DMS79 treated with DMSO at 0.1 percent for 48 hours (cell line): ENCODE measurements at regions not wholly inside any gene's neighbourhood (a gene's known extent, or its start where the extent isn't known, plus 50 kb on each side); places are given as distances from the start of the nearest gene placed in this dataset.
"Not testable (repeated sequence)": the region's sequence is repeated elsewhere in the genome, so short reads cannot be mapped to it uniquely, and the experiment has no call there.

Experiments used
- DNase-seq: peaks from one replicate; lab custom pipeline; 2025; lab: John Stamatoyannopoulos, UW

DNA sequence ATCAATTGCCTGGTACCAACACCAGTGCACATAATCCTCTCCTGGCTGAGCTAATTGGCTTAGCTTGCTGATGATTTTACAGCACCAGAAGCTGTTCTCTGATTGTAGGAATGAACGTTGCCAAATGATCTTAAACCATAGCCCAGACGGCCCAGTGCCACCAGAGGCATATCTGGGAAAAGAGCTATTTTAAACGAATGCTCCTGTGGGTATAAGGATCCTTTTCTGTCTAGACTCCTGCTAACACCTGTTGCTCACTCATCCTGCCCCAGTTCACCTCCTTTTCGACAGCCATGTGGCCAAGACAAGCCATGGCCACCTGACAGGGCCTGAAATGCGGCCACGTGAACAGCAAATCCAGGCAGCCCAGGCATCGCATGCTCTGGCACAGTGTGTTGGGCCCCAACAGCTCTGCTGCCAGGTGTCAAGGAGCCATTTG is 289.9 kb upstream of the SLC30A5 start:
- DNase-seq: no peak

DNA sequence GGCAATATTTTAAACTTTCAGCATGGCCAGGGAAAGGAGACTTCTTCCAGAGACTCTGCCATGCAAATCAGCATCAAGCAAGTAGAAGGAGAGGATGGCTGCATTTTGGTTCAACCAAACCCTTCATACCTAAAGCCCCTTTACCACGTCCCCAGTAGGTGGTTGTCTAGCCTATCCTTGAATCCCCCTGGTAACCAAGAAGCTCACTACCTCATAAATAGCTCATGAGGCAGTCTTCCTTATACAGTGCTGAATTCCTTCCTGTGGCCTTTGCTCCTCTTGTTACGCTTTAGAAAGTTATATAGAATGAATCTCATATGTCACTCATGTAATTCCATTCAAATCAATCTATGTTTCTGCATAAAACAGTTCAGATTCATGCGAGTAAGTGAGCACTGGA is 289.5 kb upstream of the SLC30A5 start:
- no peak for DNase-seq

- DNase-seq: no peak
These were observed 288.4 kb upstream of the SLC30A5 start for GRCh38 chr5:68805444-68805843.

GRCh38 chr5:68817632-68818031 is 276.2 kb upstream of the SLC30A5 start:
- DNase-seq: no peak

DNA sequence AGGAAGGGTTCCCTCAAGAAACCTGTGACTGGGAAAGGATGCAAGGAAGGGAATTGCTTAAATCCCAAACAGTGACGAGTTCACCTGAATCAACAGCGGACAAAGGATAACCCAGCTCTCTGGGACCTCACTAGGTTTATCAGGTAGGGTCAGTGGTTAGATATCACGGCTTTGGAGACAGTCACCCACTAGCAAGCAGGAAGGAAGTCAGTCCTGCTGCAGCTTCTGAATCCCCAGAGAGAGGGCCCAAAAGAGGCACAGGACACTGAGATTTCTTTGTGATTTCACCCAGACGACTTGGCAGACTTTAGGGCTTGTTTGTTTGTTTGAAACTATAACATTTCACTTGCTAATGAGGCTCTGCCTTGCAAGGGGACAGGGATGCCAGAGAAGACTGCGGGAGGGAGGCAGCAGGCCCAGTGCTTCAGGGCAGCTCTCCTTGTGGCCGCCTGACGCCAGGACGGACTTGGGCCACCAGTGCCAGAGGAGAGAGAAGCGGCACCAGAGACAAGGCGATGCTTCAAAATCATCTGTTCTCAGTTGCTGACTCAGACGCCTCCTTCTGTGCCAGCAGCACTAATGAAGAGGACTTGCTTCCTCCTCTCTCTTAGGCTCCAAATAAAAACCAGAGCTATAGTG is 275.6 kb upstream of the SLC30A5 start:
- DNase-seq: no peak

- DNase-seq: no peak
These were observed 274.9 kb upstream of the SLC30A5 start for GRCh38 chr5:68818870-68819269.

- DNase-seq: no peak
These were observed 272.8 kb upstream of the SLC30A5 start for GRCh38 chr5:68821056-68821455.

DNA sequence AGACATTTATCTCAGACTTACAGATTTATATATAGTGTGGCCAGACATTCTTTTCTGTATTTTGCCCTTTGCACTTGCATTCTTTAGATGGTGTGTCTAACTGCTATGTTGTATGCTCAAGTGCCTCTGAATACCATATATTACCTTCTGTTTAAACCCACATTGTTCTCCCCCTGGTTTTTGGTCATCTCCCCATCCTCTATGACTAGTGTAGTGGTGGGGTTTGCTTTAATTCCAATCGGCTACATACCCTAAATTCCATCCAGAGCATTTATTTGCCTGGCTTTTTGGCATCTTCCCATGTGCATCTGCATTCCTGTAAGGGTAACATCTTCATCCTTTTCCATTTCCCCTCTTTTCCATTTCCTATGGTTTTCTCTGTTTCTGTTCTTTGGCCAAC is 271.0 kb upstream of the SLC30A5 start:
- no peak for DNase-seq

DNA sequence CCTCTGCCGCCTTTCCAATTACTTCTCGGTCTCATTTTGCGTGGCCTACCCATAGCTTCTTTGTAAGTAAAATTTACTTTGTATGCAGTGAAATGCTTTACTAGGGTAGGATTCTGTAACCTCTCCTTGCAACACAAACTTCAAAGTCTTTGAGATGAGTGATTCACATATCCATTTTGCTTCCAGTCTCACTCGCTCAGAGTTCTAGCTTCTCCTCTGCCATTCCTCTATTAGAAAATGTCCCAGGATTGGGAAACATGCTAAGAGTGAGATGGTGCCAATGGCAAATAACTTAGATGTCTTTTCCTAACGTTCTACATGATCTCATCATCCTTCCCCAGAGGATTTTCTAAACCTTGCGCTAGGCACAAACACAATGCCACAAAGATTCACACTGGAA is 270.5 kb upstream of the SLC30A5 start:
- no peak for DNase-seq

GRCh38 chr5:68830377-68830898 is 263.4 kb upstream of the SLC30A5 start:
- DNase-seq: no peak

DNA sequence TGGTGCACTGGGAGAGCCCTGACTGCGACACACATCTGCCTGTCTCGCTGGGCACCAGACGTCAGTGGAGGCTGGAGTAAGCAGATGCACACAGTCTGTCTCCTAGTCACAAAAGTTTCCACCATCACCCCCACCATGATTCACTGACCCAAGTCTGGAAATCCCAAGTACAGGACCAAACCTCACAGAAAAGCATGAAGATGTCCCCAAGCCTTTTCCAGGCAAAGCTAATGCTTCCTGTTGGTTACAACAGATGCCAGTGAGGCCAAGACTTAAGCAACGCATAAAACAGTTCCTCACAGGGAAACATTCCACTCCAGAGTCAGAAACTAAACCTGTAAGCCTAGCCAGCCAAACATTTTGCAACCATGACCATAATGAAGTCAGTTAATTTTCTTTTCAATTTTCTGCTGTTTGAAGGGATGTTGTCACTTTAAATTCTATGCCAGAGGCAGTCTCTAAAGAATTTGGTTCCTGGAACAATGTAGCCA is 259.3 kb upstream of the SLC30A5 start:
- no peak for DNase-seq

DNA sequence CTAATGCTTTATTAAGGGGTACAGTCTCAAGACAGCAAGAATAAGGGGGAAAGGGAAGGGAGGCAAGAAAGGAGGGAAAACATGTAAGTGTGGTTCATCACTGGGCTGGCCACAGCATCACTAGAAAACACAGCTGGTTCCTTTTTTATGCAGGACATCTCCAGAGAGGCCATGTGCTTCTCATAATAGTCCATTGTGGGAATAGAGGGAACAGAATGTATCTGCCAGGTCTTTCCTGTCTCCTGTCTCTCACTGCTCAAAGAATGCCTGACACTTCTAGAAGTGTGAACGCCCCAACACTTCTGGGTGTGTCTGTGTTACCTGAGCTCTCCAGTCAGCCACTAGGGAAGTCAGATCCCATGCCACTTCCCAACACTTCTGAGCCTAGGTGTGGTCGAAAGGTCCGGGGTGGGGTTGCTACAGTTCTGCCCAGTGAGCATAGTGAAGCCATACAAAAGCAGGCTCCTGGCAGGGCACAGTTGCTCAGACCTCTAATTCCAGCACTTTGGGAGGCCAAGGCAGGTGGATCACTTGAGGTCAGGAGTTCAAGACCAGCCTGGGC is 255.6 kb upstream of the SLC30A5 start:
- no peak for DNase-seq

DNA sequence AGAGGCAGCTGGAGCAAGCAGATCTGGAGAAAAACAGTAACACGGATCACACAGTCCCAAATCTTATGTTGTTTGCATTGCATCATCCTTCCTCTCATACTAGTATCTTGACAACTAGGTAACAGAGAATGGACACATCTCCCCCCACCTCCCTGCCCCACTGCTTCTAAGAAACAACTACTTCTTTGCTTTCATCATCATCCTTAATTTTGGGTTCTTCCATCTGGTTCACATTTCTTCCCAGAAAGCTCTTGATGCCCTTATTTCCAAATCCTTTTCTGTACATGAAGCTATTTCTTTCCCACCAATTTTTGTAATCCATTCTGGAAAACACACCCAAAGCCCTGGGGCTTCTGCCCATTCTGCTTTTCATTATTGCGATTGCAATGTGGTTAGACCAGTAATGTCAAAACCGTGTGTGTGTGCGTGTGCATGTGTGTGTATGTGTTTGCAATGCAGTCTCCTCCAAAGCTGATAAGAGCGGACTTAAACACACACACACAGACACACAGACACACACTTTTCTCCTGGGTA is 254.7 kb upstream of the SLC30A5 start:
- DNase-seq: no peak

DNA sequence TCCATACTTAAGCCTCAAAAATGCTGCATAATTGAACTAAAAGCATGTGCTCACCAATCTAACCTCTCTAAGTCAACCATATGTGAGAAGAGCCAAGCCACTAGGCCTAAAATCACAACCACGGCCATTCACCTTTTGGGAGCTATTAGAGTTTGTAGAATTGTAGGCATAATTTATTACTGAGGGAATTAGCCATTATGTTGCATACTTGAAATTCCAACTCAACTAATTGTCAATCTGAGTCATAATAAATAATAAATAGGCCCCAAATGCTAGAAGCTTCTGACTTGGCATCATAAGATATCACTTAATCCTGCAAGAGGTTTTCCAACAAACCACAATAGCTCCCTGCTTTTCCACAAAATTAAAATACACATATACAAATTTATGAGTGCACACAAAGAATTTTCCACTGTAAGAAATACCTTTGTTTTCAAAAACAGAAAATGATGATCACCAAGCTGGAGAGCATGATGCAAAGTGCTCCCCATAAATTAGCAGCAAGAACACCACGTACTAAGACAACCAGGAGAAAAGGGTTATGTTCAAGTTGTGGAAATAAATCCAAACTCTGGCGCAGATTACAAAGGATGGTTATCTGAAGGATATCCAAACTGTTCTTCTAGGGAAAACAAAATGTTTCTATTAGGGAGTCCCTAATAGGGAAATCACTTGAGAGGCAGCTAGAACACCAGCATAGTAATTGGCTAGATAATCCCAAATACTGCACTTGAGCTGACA is 250.0 kb upstream of the SLC30A5 start:
- DNase-seq: no peak

- DNase-seq: no peak
These were observed 248.7 kb upstream of the SLC30A5 start for GRCh38 chr5:68845131-68845530.

- DNase-seq: no peak
These were observed 247.0 kb upstream of the SLC30A5 start for GRCh38 chr5:68846828-68847227.

DNA sequence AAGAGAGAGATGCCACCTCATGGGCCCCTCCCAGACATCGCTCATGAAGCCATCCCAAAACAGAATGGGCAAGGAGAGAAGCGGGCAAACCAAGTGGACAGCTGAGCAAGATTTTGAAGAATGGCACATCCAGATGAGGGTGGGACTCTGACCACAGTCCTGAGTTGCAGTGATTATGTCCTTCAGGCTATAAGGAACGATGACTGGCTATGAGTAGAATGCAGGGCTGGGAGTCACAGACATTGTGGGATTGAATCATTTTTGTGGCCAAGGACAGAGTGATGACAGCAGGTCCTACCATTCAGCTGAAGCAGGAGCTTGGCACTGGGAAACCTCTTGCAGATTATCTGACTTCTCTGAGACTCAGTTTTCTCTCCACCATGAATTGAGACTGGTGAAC is 245.7 kb upstream of the SLC30A5 start:
- no peak for DNase-seq

GRCh38 chr5:68849103-68849502 is 244.7 kb upstream of the SLC30A5 start:
- no peak for DNase-seq

DNA sequence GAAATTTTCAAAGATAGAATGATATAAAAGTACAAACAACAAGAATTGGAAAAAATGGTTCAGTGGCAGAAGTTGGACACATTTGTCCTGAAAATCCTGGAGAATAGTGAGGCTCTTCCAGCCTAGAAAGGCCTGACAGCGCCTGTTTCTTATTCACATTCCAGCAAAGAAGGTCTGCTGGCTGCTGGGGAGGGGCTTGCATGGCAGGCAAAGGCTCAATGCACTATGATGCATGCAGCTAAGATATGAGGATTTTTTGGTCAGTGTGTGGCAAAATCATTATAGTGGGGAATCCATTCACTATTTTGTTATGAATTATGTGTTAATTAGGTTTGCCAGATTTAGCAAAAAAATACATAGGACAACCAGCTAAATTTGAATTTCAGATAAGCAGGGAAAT is 243.9 kb upstream of the SLC30A5 start:
- DNase-seq: no peak

DNA sequence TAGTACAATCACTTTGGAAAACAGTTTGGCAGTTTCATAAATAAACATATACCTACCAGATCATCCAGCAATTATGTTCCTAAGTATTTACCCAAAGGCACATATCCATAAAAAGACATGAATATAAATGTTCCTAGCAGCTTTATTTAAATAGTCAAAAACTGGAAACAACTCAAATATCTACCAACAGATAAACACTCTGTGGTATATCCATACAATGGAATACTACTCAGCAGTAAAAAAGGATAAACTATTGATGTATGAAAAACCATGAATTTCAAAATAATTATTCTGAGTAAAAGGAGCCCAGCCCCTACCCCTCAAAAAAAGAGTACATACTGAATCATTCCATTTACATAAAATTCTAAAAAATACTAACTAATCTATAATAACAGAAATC is 232.7 kb upstream of the SLC30A5 start:
- DNase-seq: no peak

DNA sequence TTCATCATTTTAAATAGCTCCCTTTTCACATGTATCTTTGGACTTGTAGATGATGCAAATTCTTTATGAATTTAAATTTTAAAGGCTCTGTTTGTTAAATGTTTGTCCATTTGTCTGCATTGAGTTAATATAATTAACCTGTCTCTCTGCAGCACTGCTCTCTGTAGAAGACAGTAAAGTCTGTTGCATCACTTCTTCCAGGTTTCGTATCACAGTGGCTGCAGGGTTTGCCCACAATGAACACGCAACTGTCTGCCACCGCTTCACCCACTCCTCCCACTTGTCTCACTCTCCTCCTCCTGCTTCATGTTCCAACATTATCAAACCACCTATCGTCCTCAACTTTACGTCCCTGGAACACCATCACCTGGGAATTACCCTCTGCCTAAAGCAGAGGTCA is 231.3 kb upstream of the SLC30A5 start:
- no peak for DNase-seq

DNA sequence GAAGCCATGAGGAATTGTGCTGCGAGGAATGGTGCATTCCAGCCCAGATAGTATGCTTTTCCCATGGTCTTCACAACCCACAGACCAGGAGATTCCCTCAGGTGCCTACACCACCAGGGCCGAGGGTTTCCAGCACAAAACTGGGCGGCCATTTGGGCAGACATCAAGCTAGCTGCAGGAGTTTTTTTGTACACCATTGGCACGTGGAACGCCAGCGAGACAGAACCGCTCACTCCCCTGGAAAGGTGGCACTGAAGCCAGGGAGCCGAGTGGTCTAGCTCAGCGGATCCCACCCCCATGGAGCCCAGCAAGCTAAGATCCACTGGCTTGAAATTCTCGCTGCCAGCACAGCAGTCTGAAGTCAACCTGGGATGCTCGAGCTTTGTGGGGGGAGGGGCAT is 228.6 kb upstream of the SLC30A5 start:
- not testable (repeated sequence) for DNase-seq
